ENCODE measurements at regions not wholly inside any gene's neighbourhood (a gene's known extent, or its start where the extent isn't known, plus 50 kb on each side); places are given as distances from the start of the nearest gene placed in this dataset.

DNA sequence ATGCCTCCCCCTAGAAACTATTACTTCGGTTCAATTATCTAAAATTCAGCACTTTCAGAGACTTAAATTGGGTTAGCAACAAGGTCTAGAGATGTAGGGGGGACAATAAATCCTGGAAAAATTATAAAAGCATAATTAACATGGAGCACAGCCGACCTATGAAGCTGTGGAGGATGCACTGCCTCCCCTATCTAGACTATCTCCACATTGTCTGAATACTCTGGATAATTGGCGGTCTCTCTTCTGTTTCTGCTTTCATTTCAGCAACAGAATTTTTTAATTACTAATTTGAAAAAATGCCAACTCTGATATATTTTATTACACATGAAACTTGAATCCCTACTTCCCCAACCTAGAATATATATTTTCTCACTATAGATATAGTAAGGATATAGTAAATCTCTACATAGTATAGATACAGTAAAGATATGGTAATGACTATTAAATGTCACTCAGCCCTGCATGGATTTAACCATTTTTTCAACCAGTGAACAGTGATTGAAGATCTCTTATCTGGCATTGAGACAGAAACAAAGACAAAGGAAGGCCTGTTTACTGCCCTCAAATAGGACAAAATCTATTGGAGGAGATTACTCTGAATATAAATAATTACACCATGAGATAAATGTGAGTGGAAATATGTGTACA, 157.6 kb downstream of the BLID start:
- no peak overlapping the region for H3K27ac Mint-ChIP-seq (ENCODE audit: unreplicated experiment)
- H3K9me3 Mint-ChIP-seq (ENCODE audit: low read depth, unreplicated experiment) = peaks cover 7% of the 10 kb centered on the region
- H3K36me3 Mint-ChIP-seq (ENCODE audit: insufficient read depth, unreplicated experiment) = no peaks in the 10 kb centered on the region
- CTCF ChIA-PET = no interaction called here
- no peaks in the 10 kb centered on the region for H3K4me1 Mint-ChIP-seq (ENCODE audit: low read depth, unreplicated experiment)
- intact Hi-C loops (cut with micrococcal nuclease; ENCODE audit: unreplicated experiment) = no loop called here
- DNase-seq = no peak
- TF ChIP-seq, protein P1, sequence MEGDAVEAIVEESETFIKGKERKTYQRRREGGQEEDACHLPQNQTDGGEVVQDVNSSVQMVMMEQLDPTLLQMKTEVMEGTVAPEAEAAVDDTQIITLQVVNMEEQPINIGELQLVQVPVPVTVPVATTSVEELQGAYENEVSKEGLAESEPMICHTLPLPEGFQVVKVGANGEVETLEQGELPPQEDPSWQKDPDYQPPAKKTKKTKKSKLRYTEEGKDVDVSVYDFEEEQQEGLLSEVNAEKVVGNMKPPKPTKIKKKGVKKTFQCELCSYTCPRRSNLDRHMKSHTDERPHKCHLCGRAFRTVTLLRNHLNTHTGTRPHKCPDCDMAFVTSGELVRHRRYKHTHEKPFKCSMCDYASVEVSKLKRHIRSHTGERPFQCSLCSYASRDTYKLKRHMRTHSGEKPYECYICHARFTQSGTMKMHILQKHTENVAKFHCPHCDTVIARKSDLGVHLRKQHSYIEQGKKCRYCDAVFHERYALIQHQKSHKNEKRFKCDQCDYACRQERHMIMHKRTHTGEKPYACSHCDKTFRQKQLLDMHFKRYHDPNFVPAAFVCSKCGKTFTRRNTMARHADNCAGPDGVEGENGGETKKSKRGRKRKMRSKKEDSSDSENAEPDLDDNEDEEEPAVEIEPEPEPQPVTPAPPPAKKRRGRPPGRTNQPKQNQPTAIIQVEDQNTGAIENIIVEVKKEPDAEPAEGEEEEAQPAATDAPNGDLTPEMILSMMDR (IDR thresholded peaks at IDR 0.05; ENCODE audit: unreplicated experiment) = no peak
- H3K27me3 Mint-ChIP-seq (ENCODE audit: unreplicated experiment) = peaks cover 37% of the 10 kb centered on the region
- BruUV-seq (replicated peaks) = no TSS peak
- no peak overlapping the region for H3K4me3 Mint-ChIP-seq (ENCODE audit: low read depth, unreplicated experiment)

DNA sequence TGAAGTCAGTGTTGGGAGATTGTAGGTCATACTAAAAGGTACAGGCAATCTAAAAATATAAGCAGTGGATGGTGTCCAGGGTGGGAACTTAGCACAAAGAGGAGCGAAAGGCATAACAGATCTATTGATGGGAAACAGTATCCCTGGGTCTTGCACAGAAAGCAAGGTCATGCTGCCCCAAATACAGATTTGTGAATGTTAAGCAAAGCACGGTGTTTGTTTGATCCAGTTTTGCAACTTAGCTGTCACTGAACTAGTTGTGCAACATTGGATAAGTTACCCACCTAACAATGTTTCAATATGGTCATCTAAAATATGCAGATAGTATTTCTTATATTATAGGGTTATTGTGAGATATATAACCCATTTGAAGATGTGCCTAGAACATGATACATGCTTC, 162.9 kb downstream of the BLID start:
- Mint-ChIP-seq H3K27ac (ENCODE audit: unreplicated experiment) (no peak overlapping the region), H3K4me3 (ENCODE audit: low read depth, unreplicated experiment) (no peak overlapping the region), H3K4me1 (ENCODE audit: low read depth, unreplicated experiment) (no peaks in the 10 kb centered on the region), H3K9me3 (ENCODE audit: low read depth, unreplicated experiment) (peaks cover 9% of the 10 kb centered on the region), H3K27me3 (ENCODE audit: unreplicated experiment) (peaks cover 60% of the 10 kb centered on the region), H3K36me3 (ENCODE audit: insufficient read depth, unreplicated experiment) (no peaks in the 10 kb centered on the region)
- no TSS peak for BruUV-seq (replicated peaks)
- no peak for DNase-seq
- CTCF ChIA-PET = no interaction called here
- TF ChIP-seq, protein P1 (IDR thresholded peaks at IDR 0.05; ENCODE audit: unreplicated experiment) = no peak
- intact Hi-C loops (cut with micrococcal nuclease; ENCODE audit: unreplicated experiment) = no loop called here

DNA sequence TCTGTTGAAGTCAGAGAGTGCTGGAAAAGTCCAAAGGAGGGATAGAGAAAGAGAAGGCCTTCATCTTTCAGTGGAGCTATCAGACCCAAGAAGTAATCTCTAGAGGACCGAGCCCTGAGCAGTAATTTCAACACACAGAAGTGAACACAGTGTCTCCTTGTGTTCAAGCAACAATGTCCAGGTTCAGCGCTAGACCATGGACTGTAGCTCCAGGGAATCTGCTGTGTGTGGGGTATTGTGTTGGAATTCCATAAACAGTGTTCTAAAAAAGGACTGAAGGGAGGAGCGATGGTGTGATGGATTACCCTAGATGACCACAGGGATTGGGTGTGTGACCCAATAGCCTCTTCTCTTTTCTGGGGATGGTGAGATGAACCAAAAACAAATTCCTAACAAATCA, 165.9 kb downstream of the BLID start:
- Mint-ChIP-seq H3K4me1 (ENCODE audit: low read depth, unreplicated experiment) (no peaks in the 10 kb centered on the region), H3K36me3 (ENCODE audit: insufficient read depth, unreplicated experiment) (no peaks in the 10 kb centered on the region), H3K27me3 (ENCODE audit: unreplicated experiment) (peaks cover 37% of the 10 kb centered on the region), H3K9me3 (ENCODE audit: low read depth, unreplicated experiment) (peaks cover 5% of the 10 kb centered on the region), H3K4me3 (ENCODE audit: low read depth, unreplicated experiment) (no peak overlapping the region), H3K27ac (ENCODE audit: unreplicated experiment) (no peak overlapping the region)
- CTCF ChIA-PET = interaction anchor here (0.6 kb wide), 1 partner anchor 9 kb away, joined by 7 read pairs; no protein-coding TSS in a partner anchor
- intact Hi-C loops (cut with micrococcal nuclease; ENCODE audit: unreplicated experiment) = no loop called here
- TF ChIP-seq, protein P1 (IDR thresholded peaks at IDR 0.05; ENCODE audit: unreplicated experiment) = no peak
- no peak for DNase-seq
- BruUV-seq (replicated peaks) = no TSS peak

DNA sequence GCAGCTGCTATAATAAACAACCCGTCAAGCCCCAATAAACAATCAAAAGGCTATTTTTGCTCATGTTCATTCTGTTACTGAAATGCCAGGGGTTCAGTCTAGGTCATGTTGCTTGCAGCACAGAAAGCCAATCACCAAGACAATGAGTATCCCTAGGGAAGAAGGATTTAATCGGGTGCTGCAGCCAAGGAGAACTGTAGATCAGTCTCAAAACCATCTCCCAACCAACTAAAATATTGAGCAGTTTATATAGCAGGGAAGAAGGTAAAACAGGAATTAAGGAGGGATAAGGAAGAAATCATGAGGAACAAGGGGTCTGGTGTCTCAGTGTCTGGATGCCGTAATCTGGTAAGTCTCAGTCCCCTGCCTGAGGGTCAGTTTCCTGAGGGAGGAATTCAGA, 169.5 kb downstream of the BLID start:
- no peak overlapping the region for H3K4me3 Mint-ChIP-seq (ENCODE audit: low read depth, unreplicated experiment)

More for the DNA sequence above, 169.5 kb downstream of the BLID start:
- CTCF ChIA-PET = no interaction called here
- BruUV-seq (replicated peaks) = no TSS peak
- Mint-ChIP-seq H3K27ac (ENCODE audit: unreplicated experiment) (no peak overlapping the region), H3K9me3 (ENCODE audit: low read depth, unreplicated experiment) (peaks cover 5% of the 10 kb centered on the region), H3K4me1 (ENCODE audit: low read depth, unreplicated experiment) (no peaks in the 10 kb centered on the region), H3K36me3 (ENCODE audit: insufficient read depth, unreplicated experiment) (no peaks in the 10 kb centered on the region), H3K27me3 (ENCODE audit: unreplicated experiment) (peaks cover 12% of the 10 kb centered on the region)
- intact Hi-C loops (cut with micrococcal nuclease; ENCODE audit: unreplicated experiment) = no loop called here
- no peak for DNase-seq
- TF ChIP-seq, protein P1 (IDR thresholded peaks at IDR 0.05; ENCODE audit: unreplicated experiment) = no peak

All from Calu3 (cell line).